Inflammatory macrophage treated with lipopolysaccharide for 1 hour (primary cell): ENCODE measurements at regions not wholly inside any gene's neighbourhood (a gene's known extent, or its start where the extent isn't known, plus 50 kb on each side); places are given as distances from the start of the nearest gene placed in this dataset.
"Not testable (repeated sequence)": the region's sequence is repeated elsewhere in the genome, so short reads cannot be mapped to it uniquely, and the experiment has no call there.

Experiments used
- DNase-seq, 2 donors: peaks; one replicate each; pipeline ENCODE4 v3.0.0-alpha.2; 2020 to 2022

DNA sequence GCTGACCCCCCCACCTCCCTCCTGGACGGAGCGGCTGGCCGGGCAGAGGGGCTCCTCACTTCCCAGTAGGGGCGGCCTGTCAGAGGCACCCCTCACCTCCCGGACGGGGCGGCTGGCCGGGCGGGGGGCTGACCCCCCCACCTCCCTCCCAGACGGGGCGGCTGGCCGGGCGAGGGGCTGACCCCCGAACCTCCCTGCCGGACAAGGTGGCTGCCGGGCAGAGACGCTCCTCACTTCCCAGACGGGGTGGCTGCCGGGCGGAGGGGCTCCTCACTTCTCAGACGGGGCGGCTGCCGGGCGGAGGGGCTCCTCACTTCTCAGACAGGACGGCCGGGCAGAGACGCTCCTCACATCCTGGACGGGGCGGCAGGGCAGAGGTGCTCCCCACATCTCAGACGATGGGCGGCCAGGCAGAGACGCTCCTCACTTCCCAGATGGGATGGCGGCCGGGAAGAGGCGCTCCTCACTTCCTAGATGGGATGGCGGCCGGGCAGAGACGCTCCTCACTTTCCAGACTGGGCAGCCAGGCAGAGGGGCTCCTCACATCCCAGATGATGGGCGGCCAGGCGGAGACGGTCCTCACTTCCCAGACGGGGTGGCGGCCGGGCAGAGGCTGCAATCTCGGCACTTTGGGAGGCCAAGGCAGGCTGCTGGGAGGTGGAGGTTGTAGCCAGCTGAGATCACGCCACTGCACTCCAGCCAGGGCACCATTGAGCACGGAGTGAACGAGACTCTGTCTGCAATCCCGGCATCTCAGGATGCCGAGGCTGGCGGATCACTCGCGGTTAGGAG, 66.2 kb upstream of the PAPPA2 start:
- not testable (repeated sequence) for DNase-seq

DNA sequence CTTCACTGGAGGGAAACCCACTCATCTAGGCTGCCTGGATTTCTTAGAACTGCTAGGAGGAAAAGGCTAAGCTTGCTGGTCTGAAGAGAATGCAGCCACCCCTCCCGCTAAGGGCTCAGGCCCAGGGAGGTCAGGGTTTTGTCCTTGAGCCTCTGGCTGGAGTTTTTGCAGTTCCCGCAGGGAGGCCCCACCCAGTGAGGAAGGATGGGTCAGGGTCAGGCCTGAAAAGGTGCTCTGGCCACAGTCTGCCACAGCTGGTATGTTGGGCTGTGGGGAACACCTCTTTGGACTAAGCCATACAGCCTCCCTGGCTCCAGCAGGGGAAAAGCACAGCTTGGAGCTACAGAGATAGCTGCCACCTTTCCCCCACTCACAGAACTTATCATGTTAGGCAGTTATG, 71.4 kb upstream of the PAPPA2 start:
- no peak for DNase-seq

DNA sequence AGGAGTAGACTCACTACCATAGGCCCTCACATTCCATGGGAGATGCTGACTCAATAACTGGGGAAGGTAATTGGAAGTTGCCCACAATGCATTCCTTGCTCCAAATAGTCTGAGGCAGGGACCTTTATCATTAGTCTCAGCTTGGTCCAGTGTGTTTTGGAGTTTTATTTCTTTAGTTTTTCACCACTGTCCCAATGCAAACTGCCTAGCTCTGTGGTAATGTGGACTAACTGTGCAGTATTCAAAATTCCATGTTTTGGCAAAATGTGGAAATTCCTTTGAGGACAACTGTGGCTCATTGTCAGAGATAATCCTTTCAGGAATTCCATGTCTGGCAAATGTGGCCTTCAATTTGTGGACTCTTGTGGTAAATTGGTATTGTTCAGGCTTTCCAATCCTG, 78.1 kb upstream of the PAPPA2 start:
- DNase-seq, result no peak

DNA sequence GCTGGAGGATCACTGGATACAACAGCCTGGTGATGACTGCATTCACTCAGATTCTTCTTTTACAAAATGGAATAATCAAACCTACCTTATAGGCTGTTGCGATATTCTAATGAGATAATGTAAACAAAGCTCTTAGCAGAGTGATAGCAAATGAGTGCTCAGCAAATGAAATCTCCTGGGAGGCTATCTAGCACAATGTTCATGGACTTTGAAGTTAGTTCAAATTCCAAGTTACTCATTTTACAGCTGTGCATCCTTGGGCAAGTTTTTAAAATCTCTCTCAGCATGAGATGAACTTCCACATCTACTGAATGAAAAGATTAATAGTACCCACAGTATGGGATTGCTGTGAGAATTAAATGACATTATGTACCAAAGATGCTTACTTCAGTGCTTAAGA, 80.8 kb upstream of the PAPPA2 start:
- no peak for DNase-seq

DNA sequence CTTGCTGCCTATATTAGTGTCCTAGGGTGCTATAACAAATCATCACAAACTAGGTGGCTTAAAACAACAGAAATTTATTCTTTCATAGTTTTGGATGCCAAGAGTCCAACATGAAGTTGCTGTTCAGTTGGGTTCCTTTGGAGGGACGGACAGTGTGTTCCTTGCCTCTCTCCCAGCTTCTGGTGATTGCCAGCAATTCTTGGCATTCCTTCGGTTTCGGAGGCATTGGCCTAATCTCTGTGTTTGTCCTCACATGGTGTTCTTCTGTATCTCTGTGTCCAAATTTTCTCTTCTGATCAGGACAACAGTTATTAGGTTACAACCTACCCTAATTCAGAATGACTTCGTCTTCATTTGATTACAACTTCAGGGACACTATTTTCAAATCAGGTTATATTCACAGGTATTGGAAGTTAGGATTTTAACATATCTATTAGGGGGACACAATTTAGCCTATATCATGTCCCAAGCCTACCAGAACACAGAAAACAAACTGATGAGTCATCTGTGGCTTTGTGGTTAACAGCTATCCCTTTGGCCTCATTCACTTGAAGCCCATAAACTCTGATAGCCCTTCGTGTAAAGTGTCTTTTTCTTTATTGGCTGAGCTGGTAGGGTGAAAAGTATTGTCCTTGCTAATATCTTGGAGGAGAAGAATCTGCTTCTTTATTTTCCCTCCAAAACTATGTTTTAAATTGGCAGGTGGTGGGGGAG, 83.2 kb upstream of the PAPPA2 start:
- no peak for DNase-seq

DNA sequence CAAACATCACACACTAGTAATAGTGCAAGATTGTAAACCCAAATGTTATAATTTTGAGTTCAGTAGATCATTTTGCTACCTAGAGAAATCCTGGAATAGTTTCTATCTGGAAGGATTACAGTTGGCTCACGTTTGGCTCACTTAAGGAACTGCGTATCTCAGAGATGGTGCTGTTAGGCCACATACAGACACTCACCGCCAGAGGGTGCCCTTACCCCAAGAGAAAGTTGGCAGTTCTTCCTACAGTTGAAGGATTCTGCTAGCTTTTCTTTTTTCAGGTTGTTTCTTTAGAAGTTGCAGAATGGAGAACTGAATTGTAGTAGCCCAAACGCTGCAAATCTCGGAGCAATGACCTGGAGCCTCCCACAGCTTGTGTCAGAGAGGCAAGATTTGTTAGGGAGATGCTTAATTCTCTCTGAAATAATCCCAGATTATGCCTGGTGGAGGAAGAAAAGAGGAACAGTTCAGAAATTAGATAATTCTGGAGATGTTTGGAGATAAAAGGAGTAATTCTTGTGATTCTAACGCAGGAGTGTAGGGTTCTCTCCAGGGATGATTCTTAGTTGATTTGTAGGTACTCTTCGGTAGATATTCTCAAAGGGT, 87.9 kb upstream of the PAPPA2 start:
- DNase-seq, result peak; percentile 39 to 81

DNA sequence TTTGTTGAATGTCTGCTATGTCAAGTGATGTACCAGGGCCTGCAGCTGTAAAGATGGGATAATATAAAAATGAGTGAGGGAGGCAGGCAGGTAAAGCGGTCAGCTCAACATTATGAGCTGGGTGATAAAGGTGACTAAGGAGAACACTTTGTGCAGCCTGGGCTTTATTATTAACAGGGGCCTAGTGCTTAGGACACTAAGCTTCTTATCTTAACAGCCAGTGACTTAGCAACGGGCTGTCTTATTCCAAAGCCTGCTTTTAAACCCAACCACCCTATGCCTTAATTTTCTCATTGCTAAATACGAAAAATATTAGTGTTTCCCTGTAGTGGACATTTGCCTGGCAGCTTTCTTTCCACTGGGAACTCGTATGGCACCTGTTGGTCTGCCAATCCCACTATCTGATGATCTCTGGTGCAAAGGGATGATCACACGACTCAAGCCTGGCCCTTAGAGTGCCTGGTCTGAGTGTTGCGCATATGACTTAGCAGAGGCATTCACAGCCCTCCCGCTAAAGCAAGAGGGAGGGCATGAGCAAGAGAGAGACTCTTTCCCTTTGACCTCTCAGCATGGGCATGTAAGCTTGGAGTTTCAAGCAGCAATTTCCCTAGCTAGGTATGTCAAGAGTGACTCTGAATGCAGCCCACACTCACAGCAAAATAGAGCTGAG, 98.6 kb upstream of the PAPPA2 start:
- DNase-seq, result no peak

DNA sequence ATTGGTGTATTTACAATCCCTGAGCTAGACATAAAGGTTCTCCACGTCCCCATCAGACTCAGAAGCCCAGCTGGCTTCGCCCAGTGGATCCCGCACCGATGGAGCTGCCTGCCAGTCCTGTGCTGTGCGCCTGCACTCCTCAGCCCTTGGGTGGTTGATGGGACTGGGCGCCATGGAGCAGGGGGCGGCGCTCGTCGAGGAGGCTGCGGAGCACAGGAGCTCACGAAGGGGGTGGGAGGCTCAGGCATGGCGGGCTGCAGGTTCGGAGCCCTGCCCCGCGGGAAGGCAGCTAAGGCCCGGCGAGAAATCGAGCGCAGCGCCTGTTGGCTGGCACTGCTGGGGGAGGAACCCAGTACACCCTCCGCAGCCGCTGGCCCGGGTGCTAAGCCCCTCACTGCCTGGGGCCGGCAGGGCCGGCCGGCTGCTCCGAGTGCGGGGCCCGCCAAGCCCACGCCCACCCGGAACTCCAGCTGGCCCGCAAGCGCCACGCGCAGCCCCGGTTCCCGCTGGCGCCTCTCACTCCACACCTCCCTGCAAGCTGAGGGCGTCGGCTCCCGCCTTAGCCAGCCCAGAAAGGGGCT, 113.8 kb upstream of the PAPPA2 start:
- not testable (repeated sequence) for DNase-seq

DNA sequence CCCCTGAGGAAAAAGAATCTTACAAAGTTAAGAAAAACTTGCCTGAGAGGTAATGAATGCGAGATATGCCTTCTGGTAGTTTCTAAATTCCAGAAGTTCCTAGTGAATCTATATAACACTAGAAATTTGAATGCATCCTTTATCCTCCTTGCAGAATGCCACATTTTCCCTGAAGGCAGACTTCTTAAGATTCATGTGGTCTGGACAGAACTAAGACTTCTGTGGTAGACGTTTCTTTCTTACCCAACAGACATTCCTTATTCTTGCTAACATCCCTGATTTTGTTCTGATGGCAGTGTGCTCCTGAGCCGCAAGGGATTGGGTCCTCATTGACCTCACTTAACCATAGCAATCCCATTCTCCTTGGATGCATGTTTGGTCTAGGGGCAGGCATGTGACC, 121.3 kb upstream of the PAPPA2 start:
- DNase-seq, result no peak

DNA sequence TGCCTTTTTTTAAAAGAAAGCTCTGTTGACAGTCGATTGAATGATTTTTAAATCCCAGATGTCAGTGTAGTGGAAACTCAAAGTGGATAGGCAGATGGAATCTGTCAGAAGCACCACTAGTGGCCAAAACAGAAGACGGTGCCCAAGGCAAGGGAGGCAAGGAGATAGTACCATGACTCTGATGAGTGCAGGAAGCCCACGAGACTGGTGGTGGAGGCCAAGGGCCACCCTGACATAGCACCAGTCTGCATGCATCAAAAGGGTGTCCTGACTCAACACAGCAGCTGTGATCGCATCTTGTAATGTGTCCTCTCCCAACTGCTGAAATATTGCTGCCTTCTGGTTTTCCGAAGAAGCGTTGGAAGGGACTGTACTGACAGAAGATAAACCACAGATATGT, 124.1 kb upstream of the PAPPA2 start:
- DNase-seq, result no peak

DNA sequence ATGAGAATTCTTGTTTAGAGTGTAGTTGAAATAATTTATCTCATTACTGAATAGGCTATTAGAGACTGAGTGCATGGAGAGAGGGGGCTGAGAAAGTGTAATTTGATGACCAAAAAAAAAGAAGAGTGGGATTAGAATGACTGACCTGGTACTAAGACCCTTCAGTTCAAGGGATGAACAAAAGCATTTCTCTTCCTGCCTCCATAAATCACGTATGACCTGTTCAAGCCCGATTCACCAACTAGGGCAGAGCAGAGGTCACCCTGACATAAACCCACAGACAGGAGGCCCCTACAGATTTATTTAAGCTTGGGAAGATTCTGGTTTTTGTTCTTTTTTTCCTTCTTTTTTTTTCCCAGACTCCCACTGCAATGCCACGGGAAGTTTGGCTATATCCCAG, 123.7 kb upstream of the COP1 start:
- no peak for DNase-seq

DNA sequence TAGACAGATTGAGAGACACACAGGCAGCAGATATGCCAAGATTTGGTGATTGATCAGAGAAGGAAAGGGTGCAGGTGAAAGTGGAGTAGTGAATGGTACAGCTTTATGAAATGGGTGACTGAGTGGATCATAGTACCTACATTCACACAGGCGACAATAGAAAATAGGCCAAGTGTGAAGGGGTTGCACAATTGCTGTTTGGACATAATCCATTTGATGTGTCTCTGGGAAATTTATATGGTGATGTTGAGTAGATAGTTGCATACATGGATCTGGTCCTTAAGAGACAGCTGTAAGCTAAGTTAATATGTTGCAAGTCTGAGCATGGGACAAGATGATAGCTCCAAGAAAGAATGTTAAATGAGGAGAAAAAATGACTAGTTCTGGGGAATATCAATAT, 118.6 kb upstream of the COP1 start:
- no peak for DNase-seq

DNA sequence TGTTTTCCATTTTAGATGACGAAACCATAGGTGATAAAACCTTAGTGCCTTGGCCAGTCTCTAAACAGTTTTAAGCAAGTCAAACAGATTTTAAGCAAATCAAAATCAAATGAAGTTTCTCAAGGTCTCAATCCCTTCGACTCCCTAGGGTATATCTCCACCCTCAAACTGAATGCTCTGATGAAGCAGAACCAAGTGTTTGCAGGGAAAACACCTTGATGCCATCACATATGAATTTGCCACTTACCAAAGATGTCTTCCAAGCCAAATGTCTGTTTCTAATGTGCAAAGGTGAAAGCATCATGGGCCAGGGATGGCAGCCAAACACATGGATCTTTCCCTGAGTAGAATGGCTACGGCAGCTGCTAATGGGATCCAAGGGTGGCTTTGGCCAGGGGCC, 116.4 kb upstream of the COP1 start:
- no peak for DNase-seq

DNA sequence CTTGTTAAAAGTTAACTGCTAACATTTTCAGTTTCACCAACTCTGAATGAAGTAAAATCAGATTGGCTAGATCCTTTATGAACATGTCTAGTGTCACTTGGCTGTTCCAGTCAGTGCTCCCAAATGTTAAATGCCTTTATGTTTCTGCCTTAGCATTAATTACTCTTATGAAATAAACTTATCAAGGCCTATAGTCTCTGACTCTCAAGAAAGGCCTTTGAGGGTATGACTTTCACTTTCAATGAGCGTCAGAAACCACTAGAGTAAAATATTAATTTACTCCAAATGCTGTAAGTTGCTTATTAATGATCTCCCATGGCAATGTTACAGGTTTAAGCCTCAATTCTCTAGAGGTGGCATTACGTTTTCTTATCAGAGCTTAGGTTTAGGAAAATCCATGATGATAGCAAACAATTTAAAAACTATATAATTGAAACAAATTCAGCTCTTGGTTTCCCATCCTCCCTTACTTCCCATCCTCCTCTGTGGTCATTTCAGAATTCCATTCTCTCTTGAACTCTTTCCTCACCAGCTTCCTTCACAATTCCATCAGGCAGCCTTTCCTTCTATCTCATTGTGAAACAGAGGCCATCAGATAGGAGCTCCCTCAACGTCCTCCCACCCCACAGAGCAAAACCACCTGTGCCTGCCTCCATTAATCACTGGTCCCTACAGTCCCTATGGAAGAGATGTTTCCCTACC, 108.6 kb upstream of the COP1 start:
- no peak for DNase-seq

DNA sequence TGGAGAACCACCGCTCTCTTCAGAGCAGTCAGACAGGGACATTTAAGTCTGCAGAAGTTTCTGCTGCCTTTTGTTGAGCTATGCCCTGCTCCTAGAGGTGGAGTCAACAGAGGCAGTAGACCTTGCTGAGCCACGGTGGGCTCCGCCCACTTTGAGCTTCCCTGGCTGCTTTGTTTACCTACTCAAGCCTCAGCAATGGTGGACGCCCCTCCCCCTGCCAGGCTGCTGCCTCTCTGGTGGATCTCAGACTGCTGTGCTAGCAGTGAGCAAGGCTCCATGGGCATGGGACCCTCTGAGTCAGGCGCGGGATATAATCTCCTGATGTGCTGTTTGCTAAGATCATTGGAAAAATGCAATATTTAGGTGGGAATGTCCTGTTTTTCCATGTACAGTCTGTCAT, 89.5 kb upstream of the COP1 start:
- DNase-seq, result not testable (repeated sequence)

DNA sequence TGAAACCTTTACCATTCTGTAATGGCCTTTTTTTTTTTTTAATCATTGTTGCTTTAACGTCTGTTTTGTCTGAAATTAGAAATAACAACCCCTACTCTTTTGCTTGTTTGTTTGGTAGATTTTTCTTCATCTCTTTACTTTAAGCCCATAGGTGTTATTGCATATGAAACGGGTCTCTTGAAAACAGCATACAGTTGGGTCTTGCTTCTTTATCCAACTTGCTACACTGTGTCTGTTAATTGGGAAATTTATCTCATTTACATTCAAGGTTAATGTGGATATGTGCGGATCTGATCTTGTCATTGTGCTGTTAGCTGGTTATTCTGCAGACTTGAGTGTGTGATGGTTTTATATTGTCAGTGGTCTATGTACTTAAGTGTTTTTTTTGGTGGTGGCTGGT, 78.9 kb upstream of the COP1 start:
- DNase-seq, result no peak

DNA sequence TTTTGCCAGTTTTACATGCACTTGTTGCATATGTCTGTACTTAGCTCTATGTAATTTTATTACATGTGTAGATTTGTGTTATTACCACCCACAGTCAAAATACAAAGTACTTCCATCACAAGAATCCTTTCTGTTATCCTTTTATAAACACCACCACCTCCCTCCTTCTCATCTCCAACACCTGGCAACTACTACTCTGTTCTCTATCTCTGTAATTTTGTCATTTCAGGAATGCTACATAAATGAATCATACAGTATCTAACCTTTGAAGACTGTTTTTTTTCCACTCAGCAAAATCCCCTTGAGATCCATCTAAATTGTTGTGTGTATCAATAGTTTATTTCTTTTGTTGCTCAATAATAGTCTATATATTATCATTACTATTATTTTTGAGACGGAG, 64.5 kb upstream of the COP1 start:
- DNase-seq, result no peak
